H1 (cell line): ENCODE measurements at regions not wholly inside any gene's neighbourhood (a gene's known extent, or its start where the extent isn't known, plus 50 kb on each side); places are given as distances from the start of the nearest gene placed in this dataset.

ENCODE experiments used
- CTCF ChIA-PET: fragments of 300-600 bp; sonication (Branson Sonifier 250); formaldehyde crosslinking; loops from one replicate; lab custom pipeline; 2021; ENCODE audit not compliant: partially characterized antibody; lab: Charles Lee
- POLR2A ChIA-PET: fragments of 300-600 bp; sonication (Branson Sonifier 250); formaldehyde crosslinking; loops from one replicate; lab custom pipeline; 2021; ENCODE audit warnings: inconsistent platforms; ENCODE audit not compliant: partially characterized antibody; lab: Charles Lee
- DNase-seq, 2 experiments: peaks; one replicate each; pipeline versions ENCODE4 v3.0.0 to v3.0.0-alpha.2; 2010 to 2022; ENCODE audit warnings: low spot score in 2 of 2, low read depth in 1 of 2, mixed read lengths in 1 of 2
- FAIRE-seq: peaks from 2 replicates; lab custom pipeline; 2011; peaks lifted over from hg19 to GRCh38; lab: Jason Lieb, UNC
- H2AFZ ChIP-seq: 2 replicates; pipeline ENCODE4 v1.8.1; 2012; ENCODE audit warnings: low read length, inconsistent platforms
- H2AK5ac ChIP-seq: 2 replicates; pipeline ENCODE4 v1.6.1; 2013; ENCODE audit warnings: low read depth, low read length
- H2BK120ac ChIP-seq: replicated peaks from 2 replicates; pipeline ENCODE3; 2013; ENCODE audit warnings: low read depth, low read length, inconsistent platforms
- H2BK12ac ChIP-seq: 2 replicates; pipeline ENCODE4 v1.6.1; 2013; ENCODE audit warnings: low read depth, low read length
- H2BK15ac ChIP-seq: 2 replicates; pipeline ENCODE4 v1.6.1; 2013; ENCODE audit warnings: low read length
- H2BK20ac ChIP-seq: 2 replicates; pipeline ENCODE4 v1.6.1; 2013; ENCODE audit warnings: low read length
- H2BK5ac ChIP-seq: 2 replicates; pipeline ENCODE4 v1.6.1; 2013; ENCODE audit warnings: low read depth, low read length
- H3K14ac ChIP-seq: 2 replicates; pipeline ENCODE4 v1.6.1; 2013; ENCODE audit warnings: inconsistent platforms; ENCODE audit not compliant: insufficient read length
- H3K18ac ChIP-seq: 2 replicates; pipeline ENCODE4 v1.6.1; 2013; ENCODE audit warnings: low read length; ENCODE audit errors: extremely low read depth
- H3K23ac ChIP-seq: 2 replicates; pipeline ENCODE4 v1.6.1; 2013; ENCODE audit warnings: inconsistent platforms; ENCODE audit not compliant: insufficient read length
- H3K23me2 ChIP-seq: 2 replicates; pipeline ENCODE4 v1.6.1; 2013; ENCODE audit warnings: low read depth, low read length
- H3K27ac ChIP-seq: 2 replicates; pipeline ENCODE4 v1.6.1; 2011; ENCODE audit warnings: low read depth, low read length, inconsistent platforms
- H3K27me3 ChIP-seq, 4 experiments: replicated peaks in 1 of 4; 1 replicate in 1 of 4; 2 replicates in 3 of 4; pipeline versions ENCODE4 v1.6.1 to v1.8.1; 2011 to 2013; ENCODE audit warnings: low read length in 3 of 4, mild to moderate bottlenecking in 3 of 4, inconsistent platforms in 2 of 4, mixed read lengths in 2 of 4, moderate library complexity in 1 of 4; ENCODE audit not compliant: control insufficient read depth in 3 of 4, insufficient read depth in 3 of 4; ENCODE audit errors: extremely low read depth in 1 of 4
- H3K36me3 ChIP-seq, 4 experiments: 2 replicates each; pipeline versions ENCODE4 v1.6.1 to v1.8.1; 2011 to 2013; ENCODE audit warnings: mild to moderate bottlenecking in 4 of 4, low read length in 3 of 4, moderate library complexity in 2 of 4, control low read depth in 1 of 4, inconsistent platforms in 1 of 4; ENCODE audit not compliant: insufficient read depth in 4 of 4, control insufficient read depth in 2 of 4
- H3K4ac ChIP-seq: replicated peaks from 2 replicates; pipeline ENCODE3; 2013; ENCODE audit warnings: low read length, low read depth, mixed read lengths, inconsistent platforms; ENCODE audit not compliant: insufficient read length
- H3K4me1 ChIP-seq, 4 experiments: replicated peaks in 1 of 4; 1 replicate in 1 of 4; 2 replicates in 3 of 4; pipeline versions ENCODE4 v1.6.1 to v1.8.1; 2011 to 2013; ENCODE audit warnings: low read length in 3 of 4, inconsistent platforms in 2 of 4, mixed read lengths in 1 of 4; ENCODE audit not compliant: insufficient read depth in 4 of 4, control insufficient read depth in 3 of 4
- H3K4me2 ChIP-seq, 2 experiments: 2 replicates each; pipeline versions ENCODE4 v1.6.1 to v1.8.1; 2011 to 2013; ENCODE audit warnings: low read depth in 2 of 2, low read length in 2 of 2, control low read depth in 1 of 2, inconsistent platforms in 1 of 2, mild to moderate bottlenecking in 1 of 2; ENCODE audit not compliant: insufficient read depth in 1 of 2
- H3K4me3 ChIP-seq, 4 experiments: fragments of 200-600, 300-600 bp in 1 of 4; sonication (generic), shearing (Covaris generic), sonication (Bioruptor Twin) in 1 of 4; 2 replicates each; pipeline versions ENCODE4 v1.5.1 to v1.8.1; 2011 to 2016; ENCODE audit warnings: low read length in 4 of 4, low read depth in 3 of 4, control low read depth in 2 of 4, inconsistent platforms in 2 of 4, mild to moderate bottlenecking in 2 of 4, mixed read lengths in 1 of 4, moderate library complexity in 1 of 4; ENCODE audit not compliant: insufficient read depth in 2 of 4; ENCODE audit errors: extremely low read depth in 1 of 4
- H3K56ac ChIP-seq: replicated peaks from 2 replicates; pipeline ENCODE3; 2013; ENCODE audit warnings: low read depth, mild to moderate bottlenecking, mixed read lengths, low read length, inconsistent platforms; ENCODE audit not compliant: insufficient read length
- H3K79me1 ChIP-seq: 2 replicates; pipeline ENCODE4 v1.6.1; 2013; ENCODE audit warnings: low read depth, low read length, control low read depth
- H3K79me2 ChIP-seq, 2 experiments: 2 replicates each; pipeline versions ENCODE4 v1.6.1 to v1.8.1; 2012 to 2013; ENCODE audit warnings: low read length in 2 of 2, mild to moderate bottlenecking in 2 of 2, inconsistent platforms in 1 of 2; ENCODE audit not compliant: insufficient read depth in 2 of 2, control insufficient read depth in 1 of 2
- H3K9ac ChIP-seq, 4 experiments: replicated peaks in 1 of 4; 1 replicate in 1 of 4; 2 replicates in 3 of 4; pipeline versions ENCODE4 v1.6.1 to v1.8.1; 2011 to 2013; ENCODE audit warnings: low read depth in 3 of 4, low read length in 3 of 4, control low read depth in 2 of 4, mild to moderate bottlenecking in 2 of 4, moderate library complexity in 2 of 4, inconsistent platforms in 1 of 4; ENCODE audit errors: extremely low read depth in 1 of 4
- H3K9me3 ChIP-seq, 2 experiments: 2 replicates each; pipeline versions ENCODE4 v1.6.1 to v1.8.1; 2012 to 2013; ENCODE audit warnings: mild to moderate bottlenecking in 2 of 2, moderate library complexity in 2 of 2, control low read depth in 1 of 2, inconsistent platforms in 1 of 2, low read depth in 1 of 2, low read length in 1 of 2, mixed read lengths in 1 of 2; ENCODE audit not compliant: insufficient read depth in 2 of 2
- H4K20me1 ChIP-seq, 2 experiments: replicated peaks in 1 of 2; 2 replicates each; pipeline versions ENCODE3 to v1.8.1; 2011 to 2013; ENCODE audit warnings: inconsistent platforms in 2 of 2, low read length in 2 of 2, mild to moderate bottlenecking in 1 of 2; ENCODE audit not compliant: insufficient read depth in 2 of 2, control insufficient read depth in 1 of 2
- H4K5ac ChIP-seq: 2 replicates; pipeline ENCODE4 v1.6.1; 2013; ENCODE audit warnings: low read length, low read depth, mixed read lengths, inconsistent platforms; ENCODE audit not compliant: insufficient read length
- H4K8ac ChIP-seq: 2 replicates; pipeline ENCODE4 v1.8.0; 2013; ENCODE audit warnings: mild to moderate bottlenecking, moderate library complexity, low read length, inconsistent platforms; ENCODE audit not compliant: insufficient read depth; ENCODE audit errors: extremely low read depth
- H4K91ac ChIP-seq: replicated peaks from 2 replicates; pipeline ENCODE3; 2013; ENCODE audit warnings: low read length, mixed read lengths, inconsistent platforms; ENCODE audit not compliant: insufficient read length
- BRCA1 ChIP-seq: IDR thresholded peaks from 2 replicates; pipeline ENCODE4 v1.6.1; 2012; ENCODE audit warnings: low read depth, low read length, improper control_type of control experiment
- SIRT6 ChIP-seq: IDR thresholded peaks from one replicate; pipeline ENCODE4 v1.7.1; 2012; ENCODE audit warnings: low read length, inconsistent platforms
- TEAD4 ChIP-seq: IDR thresholded peaks from 2 replicates; pipeline ENCODE4 v1.6.1; 2012; ENCODE audit warnings: low read depth, low read length, inconsistent platforms, mixed read lengths
- ZNF274 ChIP-seq: IDR thresholded peaks from 2 replicates; pipeline ENCODE4 v1.7.0; 2012; ENCODE audit warnings: low read length, borderline replicate concordance; ENCODE audit errors: extremely low read depth
- WGBS, 2 experiments: shearing (Covaris generic) in 1 of 2; methylation state at CpG; one replicate each; pipeline versions ENCODE4 v1.1.6 to v1.1.7; 2013 to 2015; ENCODE audit warnings: low lambda C conversion rate in 2 of 2, mixed read lengths in 2 of 2, inconsistent platforms in 1 of 2, low coverage in 1 of 2, missing lambda C conversion rate in 1 of 2; ENCODE audit not compliant: insufficient replicate concordance in 2 of 2, insufficient coverage in 1 of 2, insufficient read length in 1 of 2; ENCODE audit errors: extremely low coverage in 1 of 2, missing lambda C conversion rate in 1 of 2; 5-methylcytosine and 5-hydroxymethylcytosine counted together

GRCh38 chr15:69914960-69915359 is 182.8 kb downstream of the TLE3 start:
- TF ChIP-seq TEAD4 (no peak), ZNF274 (no peak), BRCA1 (no peak), SIRT6 (no peak)
- Histone ChIP-seq H3K9ac (no peak overlapping the region), H2BK12ac (no peak overlapping the region), H4K5ac (no peak overlapping the region), H3K9me3 (no peaks in the 10 kb centered on the region), H2BK20ac (no peak overlapping the region), H3K56ac (no peak overlapping the region), H3K14ac (no peak overlapping the region), H3K4me3 (no peak overlapping the region), H3K4ac (no peak overlapping the region), H3K4me1 (peaks cover 4 to 21% (median 11%) of the 10 kb centered on the region in 4 experiments), H3K79me2 (no peaks in the 10 kb centered on the region), H3K27me3 (peaks cover 0 to 5% (median 3%) of the 10 kb centered on the region in 4 experiments; a peak in 3 of 7 replicates), H3K23me2 (no peaks in the 10 kb centered on the region), H2AFZ (no peak overlapping the region), H3K79me1 (no peaks in the 10 kb centered on the region), H3K23ac (no peak overlapping the region), H2BK120ac (no peak overlapping the region), H3K36me3 (no peaks in the 10 kb centered on the region), H2BK15ac (no peak overlapping the region), H4K8ac (no peak overlapping the region), H3K18ac (no peak overlapping the region), H2BK5ac (no peak overlapping the region), H3K4me2 (no peak overlapping the region), H4K20me1 (no peaks in the 10 kb centered on the region), H3K27ac (no peak overlapping the region), H4K91ac (no peak overlapping the region), H2AK5ac (no peak overlapping the region)
- DNase-seq (no peak), FAIRE-seq (no peak)
- ChIA-PET POLR2A (no interaction called here), CTCF (interaction anchor here (1.2 to 1.4 kb wide), 2 partner anchors 21 to 152 kb away, joined by 3 to 4 read pairs; no protein-coding TSS in a partner anchor)
- 87% methylated on average over 2 of the region's 2 CpGs; no CpG with 5 or more reads in 1 of the 2 experiments for WGBS, 2 experiments
